Activated CD8-positive, alpha-beta T cell treated with anti-CD3 and anti-CD28 coated beads for 36 hours (primary cell): ENCODE measurements at regions not wholly inside any gene's neighbourhood (a gene's known extent, or its start where the extent isn't known, plus 50 kb on each side); places are given as distances from the start of the nearest gene placed in this dataset.

Experiments used
- ATAC-seq: fragments of 200-7000 bp; cut with Tn5 transposase; one replicate; pipeline ENCODE4 v1.10.0; 2021; ENCODE audit warnings: mild to moderate bottlenecking, moderate library complexity
- CTCF ChIA-PET: fragments of 350-600 bp; sonication (Branson Sonifier 250); formaldehyde crosslinking; loops from one replicate; lab custom pipeline; 2021; ENCODE audit warnings: antibody characterized with exemption; lab: Charles Lee
- POLR2A ChIA-PET: fragments of 350-600 bp; sonication (Branson Sonifier 250); formaldehyde crosslinking; loops from one replicate; lab custom pipeline; 2021; ENCODE audit warnings: antibody characterized with exemption; lab: Charles Lee
- DNase-seq: peaks from one replicate; pipeline ENCODE4 v3.0.0-alpha.2; 2020
- H3K27ac Mint-ChIP-seq: one replicate; pipeline ENCODE4 v1.8.0; 2021; ENCODE audit warnings: mild to moderate bottlenecking, mixed read lengths
- H3K27me3 Mint-ChIP-seq: one replicate; pipeline ENCODE4 v1.8.0; 2021; ENCODE audit warnings: mixed read lengths
- H3K36me3 Mint-ChIP-seq: one replicate; pipeline ENCODE4 v1.8.0; 2021; ENCODE audit warnings: low read depth, mixed read lengths
- H3K4me1 Mint-ChIP-seq: one replicate; pipeline ENCODE4 v1.8.0; 2021; ENCODE audit warnings: low read depth, mixed read lengths
- H3K4me3 Mint-ChIP-seq: one replicate; pipeline ENCODE4 v1.8.0; 2021; ENCODE audit warnings: mild to moderate bottlenecking, moderate library complexity, mixed read lengths
- H3K9me3 Mint-ChIP-seq: one replicate; pipeline ENCODE4 v1.8.0; 2021; ENCODE audit warnings: mixed read lengths
- intact Hi-C: fragments of 100-400 bp; cut with micrococcal nuclease; formaldehyde crosslinking; loops from one replicate; pipeline ENCODE4 v1.10.0; 2022
- TF ChIP-seq, protein P1 (sequence below): fragments of 200-600 bp; IDR thresholded peaks from one replicate; pipeline ENCODE4 v1.8.0; 2022; ENCODE audit warnings: antibody characterized with exemption, mild to moderate bottlenecking

DNA sequence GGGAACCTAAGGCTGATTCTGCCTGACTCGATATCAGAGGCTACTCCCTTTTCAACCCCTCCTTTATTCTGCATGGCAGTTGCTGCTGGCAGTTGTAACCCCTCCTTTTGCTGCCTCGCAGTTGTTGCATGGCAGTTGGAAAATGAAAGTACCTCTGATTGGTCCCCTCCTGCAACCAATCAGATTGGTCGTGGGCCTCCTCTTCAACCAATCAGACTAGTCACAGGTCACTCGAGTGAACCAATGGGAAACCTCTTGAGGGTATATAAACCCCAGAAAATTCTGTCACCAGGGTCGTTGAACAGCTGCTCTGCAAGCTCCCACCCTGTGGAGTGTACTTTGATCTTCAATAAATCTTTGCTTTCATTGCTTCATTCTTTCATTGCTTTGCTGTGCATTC lies 294.3 kb upstream of the SLC8A1 start:
- DNase-seq, result no peak
- ChIA-PET POLR2A (no interaction called here), CTCF (no interaction called here)
- TF ChIP-seq, protein P1, sequence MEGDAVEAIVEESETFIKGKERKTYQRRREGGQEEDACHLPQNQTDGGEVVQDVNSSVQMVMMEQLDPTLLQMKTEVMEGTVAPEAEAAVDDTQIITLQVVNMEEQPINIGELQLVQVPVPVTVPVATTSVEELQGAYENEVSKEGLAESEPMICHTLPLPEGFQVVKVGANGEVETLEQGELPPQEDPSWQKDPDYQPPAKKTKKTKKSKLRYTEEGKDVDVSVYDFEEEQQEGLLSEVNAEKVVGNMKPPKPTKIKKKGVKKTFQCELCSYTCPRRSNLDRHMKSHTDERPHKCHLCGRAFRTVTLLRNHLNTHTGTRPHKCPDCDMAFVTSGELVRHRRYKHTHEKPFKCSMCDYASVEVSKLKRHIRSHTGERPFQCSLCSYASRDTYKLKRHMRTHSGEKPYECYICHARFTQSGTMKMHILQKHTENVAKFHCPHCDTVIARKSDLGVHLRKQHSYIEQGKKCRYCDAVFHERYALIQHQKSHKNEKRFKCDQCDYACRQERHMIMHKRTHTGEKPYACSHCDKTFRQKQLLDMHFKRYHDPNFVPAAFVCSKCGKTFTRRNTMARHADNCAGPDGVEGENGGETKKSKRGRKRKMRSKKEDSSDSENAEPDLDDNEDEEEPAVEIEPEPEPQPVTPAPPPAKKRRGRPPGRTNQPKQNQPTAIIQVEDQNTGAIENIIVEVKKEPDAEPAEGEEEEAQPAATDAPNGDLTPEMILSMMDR, result no peak
- intact Hi-C loops, result no loop called here
- Mint-ChIP-seq H3K27me3 (no peaks in the 10 kb centered on the region), H3K9me3 (no peaks in the 10 kb centered on the region), H3K4me3 (no peak overlapping the region), H3K4me1 (no peaks in the 10 kb centered on the region), H3K27ac (no peak overlapping the region), H3K36me3 (no peaks in the 10 kb centered on the region)
- ATAC-seq, result no peak

DNA sequence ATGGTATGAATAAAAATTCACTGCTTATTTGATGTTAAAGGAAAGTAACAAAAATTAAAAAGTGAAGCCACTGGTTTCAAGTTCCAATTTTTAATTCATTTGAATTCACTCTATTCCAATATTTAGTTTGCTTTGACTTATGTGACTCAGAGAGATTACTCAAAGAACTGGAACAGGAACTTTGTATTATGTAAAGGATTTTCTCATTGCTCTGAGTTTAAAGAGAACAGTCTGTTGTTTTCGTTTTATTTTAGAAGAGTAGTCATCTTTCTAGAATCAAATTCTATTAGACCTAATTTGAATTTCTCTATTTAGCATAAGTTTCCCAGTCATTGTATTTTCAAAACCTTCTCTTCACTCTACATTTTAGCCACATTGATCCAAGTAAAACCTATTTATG lies 300.1 kb upstream of the SLC8A1 start:
- DNase-seq (no peak), ATAC-seq (no peak)
- no peak overlapping the region for H3K4me3 Mint-ChIP-seq
- no peaks in the 10 kb centered on the region for H3K27me3 Mint-ChIP-seq
- H3K27ac Mint-ChIP-seq, result no peak overlapping the region
- intact Hi-C loops, result no loop called here
- H3K4me1 Mint-ChIP-seq, result no peaks in the 10 kb centered on the region
- ChIA-PET CTCF (no interaction called here), POLR2A (no interaction called here)
- TF ChIP-seq, protein P1, result no peak
- H3K36me3 Mint-ChIP-seq, result no peaks in the 10 kb centered on the region
- H3K9me3 Mint-ChIP-seq, result no peaks in the 10 kb centered on the region

DNA sequence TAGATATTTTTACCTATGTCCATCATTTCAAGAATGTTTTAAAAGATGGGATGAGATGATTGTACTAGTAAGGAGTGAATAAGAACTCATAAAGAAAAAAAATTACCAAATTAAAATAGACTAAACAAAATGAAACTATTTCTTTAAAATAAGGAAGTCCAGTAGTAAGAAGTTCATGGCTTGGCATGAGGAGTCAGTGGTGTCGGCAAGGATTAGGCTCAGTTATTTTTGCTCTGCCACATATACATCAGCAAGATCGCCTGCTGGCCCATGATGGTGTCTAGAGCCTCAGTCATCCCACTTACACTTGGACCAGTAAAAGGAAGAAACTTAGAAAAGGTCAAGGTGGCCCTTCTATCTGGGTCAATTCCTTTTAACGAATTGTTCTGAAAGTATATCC lies 300.9 kb upstream of the SLC8A1 start:
- H3K4me1 Mint-ChIP-seq, result no peaks in the 10 kb centered on the region
- no peaks in the 10 kb centered on the region for H3K36me3 Mint-ChIP-seq
- ATAC-seq, result no peak
- H3K27ac Mint-ChIP-seq, result no peak overlapping the region
- H3K27me3 Mint-ChIP-seq, result no peaks in the 10 kb centered on the region
- POLR2A ChIA-PET, result no interaction called here
- no peak for DNase-seq
- CTCF ChIA-PET, result interaction anchor here (0.6 kb wide), 1 partner anchor 44 kb away, joined by 3 read pairs; no protein-coding TSS in a partner anchor
- H3K4me3 Mint-ChIP-seq, result no peak overlapping the region
- no peaks in the 10 kb centered on the region for H3K9me3 Mint-ChIP-seq
- TF ChIP-seq, protein P1, result no peak
- intact Hi-C loops, result no loop called here

DNA sequence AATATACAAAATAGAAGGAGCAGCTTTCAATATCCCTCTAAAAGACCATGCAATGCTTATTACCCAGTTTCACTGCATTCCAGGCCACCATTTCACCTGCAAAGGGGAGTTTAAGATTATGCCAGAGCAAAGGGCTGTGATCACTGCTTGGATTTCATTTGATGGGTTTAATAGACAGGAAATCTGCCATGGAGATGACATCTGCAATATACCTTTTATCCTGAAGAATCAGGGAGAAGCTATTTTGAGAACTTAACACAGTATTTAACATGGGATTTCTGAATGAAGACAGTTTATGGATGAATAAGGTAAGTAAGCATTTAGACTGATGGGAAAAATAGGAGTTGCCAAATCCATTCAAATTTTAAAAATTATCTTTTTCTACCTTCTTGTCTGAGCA lies 303.0 kb upstream of the SLC8A1 start:
- H3K4me3 Mint-ChIP-seq, result no peak overlapping the region
- intact Hi-C loops, result no loop called here
- ChIA-PET POLR2A (no interaction called here), CTCF (no interaction called here)
- H3K9me3 Mint-ChIP-seq, result no peaks in the 10 kb centered on the region
- no peak overlapping the region for H3K27ac Mint-ChIP-seq
- TF ChIP-seq, protein P1, result no peak
- no peaks in the 10 kb centered on the region for H3K4me1 Mint-ChIP-seq
- ATAC-seq, result no peak
- no peaks in the 10 kb centered on the region for H3K36me3 Mint-ChIP-seq
- no peaks in the 10 kb centered on the region for H3K27me3 Mint-ChIP-seq
- DNase-seq, result no peak

DNA sequence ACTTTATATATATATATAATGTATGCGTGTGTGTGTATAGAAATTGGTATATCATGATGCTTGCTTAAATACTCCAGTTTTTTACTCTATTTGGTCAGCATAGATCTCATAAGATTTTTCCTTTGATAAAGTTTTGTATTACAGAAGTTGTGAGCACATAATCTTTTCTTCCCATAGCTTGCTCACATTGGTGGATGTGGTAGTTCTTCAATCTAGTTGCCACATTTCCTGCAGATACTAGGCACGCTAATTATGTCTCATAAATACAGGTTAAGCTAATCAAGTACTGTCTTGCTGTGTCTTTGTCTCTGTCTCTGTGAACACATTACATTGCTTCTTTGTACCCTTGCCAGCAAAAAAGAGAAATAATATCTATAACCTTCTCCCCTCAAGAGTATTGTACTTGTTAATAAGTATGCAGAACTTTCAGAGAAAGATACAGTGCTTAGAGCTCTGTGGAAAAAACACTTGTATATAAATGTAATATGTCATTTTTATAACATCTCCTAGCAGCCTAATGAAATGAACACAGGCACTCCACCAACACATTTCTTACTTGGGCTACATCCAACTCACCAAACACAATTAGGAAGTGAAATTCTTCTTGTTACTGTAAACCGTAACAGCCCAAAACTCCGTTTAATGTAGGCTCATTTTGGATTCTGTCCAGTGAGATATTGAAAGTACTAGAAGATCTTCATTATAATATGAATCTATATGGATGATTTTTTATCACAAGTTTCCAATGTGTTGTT lies 306.7 kb upstream of the SLC8A1 start:
- no peaks in the 10 kb centered on the region for H3K36me3 Mint-ChIP-seq
- H3K4me3 Mint-ChIP-seq, result no peak overlapping the region
- no peaks in the 10 kb centered on the region for H3K4me1 Mint-ChIP-seq
- no peak for ATAC-seq
- no peak for DNase-seq
- no peaks in the 10 kb centered on the region for H3K27me3 Mint-ChIP-seq
- CTCF ChIA-PET, result no interaction called here
- H3K27ac Mint-ChIP-seq, result no peak overlapping the region
- POLR2A ChIA-PET, result no interaction called here
- H3K9me3 Mint-ChIP-seq, result no peaks in the 10 kb centered on the region
- intact Hi-C loops, result no loop called here
- TF ChIP-seq, protein P1, result no peak
